ENCODE measurements at regions not wholly inside any gene's neighbourhood (a gene's known extent, or its start where the extent isn't known, plus 50 kb on each side); places are given as distances from the start of the nearest gene placed in this dataset.
A peak's percentile ranks its signal among the peaks of the same experiment; 100 is the strongest.

GRCh38 chr11:69351460-69351859, 57.5 kb downstream of the MYEOV start:
- Histone ChIP-seq H3K79me2 (ENCODE audit: insufficient read depth, low read length) (peaks cover 91% of the 10 kb centered on the region), H3K9ac (ENCODE audit: low read length) (peak overlapping the region; percentile 51), H3K4me1 (ENCODE audit: control insufficient read depth in 1 of 2, insufficient read depth in 2 of 2, low read length in 2 of 2) (peaks cover 37 to 77% of the 10 kb centered on the region in 2 experiments), H3K27me3 (ENCODE audit: insufficient read depth, low read length) (no peaks in the 10 kb centered on the region), H2AFZ (ENCODE audit: low read depth, low read length, poor library complexity, severe bottlenecking) (no peak overlapping the region), H3K4me3 (replicated peaks in 1 of 2; ENCODE audit: low read depth in 1 of 2, low read length in 2 of 2) (peak overlapping the region in 1 of 2 experiments; percentile 40; a peak in 2 of 4 replicates), H3K36me3 (ENCODE audit: control insufficient read depth in 1 of 2, insufficient read depth in 2 of 2, low read length in 2 of 2) (peaks cover 0 to 9% of the 10 kb centered on the region in 2 experiments; a peak in 2 of 4 replicates), H4K20me1 (ENCODE audit: insufficient read depth) (no peaks in the 10 kb centered on the region; the same call in 1 of the 2 replicates), H3K4me2 (ENCODE audit: low read length) (peak overlapping the region; percentile 76), H3K9me3 (ENCODE audit: control insufficient read depth in 1 of 2, insufficient read depth in 1 of 2, low read depth in 1 of 2, low read length in 2 of 2) (peaks cover 0 to 6% of the 10 kb centered on the region in 2 experiments; a peak in 2 of 4 replicates), H3K9me2 (ENCODE audit: insufficient read depth) (no peaks in the 10 kb centered on the region), H3K27ac (ENCODE audit: low read depth, low read length) (peak overlapping the region; percentile 58; the same call in 1 of the 2 replicates)
- ChIA-PET RAD21 (ENCODE audit: low non-redundant PET in 1 of 2, low total read pairs in 2 of 2, uncharacterized antibody in 2 of 2, unreplicated experiment in 2 of 2) (no interaction called here), CTCF (no interaction called here), POLR2A (no interaction called here)
- BruUV-seq (replicated peaks) = TSS peak; percentile 9
- no peak for TF ChIP-seq CEBPB (IDR thresholded peaks at IDR 0.05; ENCODE audit: low read depth)
- peak; percentile 30; the same call in 1 of the 2 replicates for TF ChIP-seq JUND (IDR thresholded peaks at IDR 0.05)
- TF ChIP-seq SP1 (IDR thresholded peaks at IDR 0.05; ENCODE audit: low read depth) = peak; percentile 40; the same call in 1 of the 2 replicates
- TF ChIP-seq CBX3 (IDR thresholded peaks at IDR 0.05; ENCODE audit: low read depth) = no peak
- TF ChIP-seq ELF1 (IDR thresholded peaks at IDR 0.05; ENCODE audit: borderline replicate concordance, low read depth) = no peak
- TF ChIP-seq FOSL1 (IDR thresholded peaks at IDR 0.05; ENCODE audit: low read depth) = peak; percentile 68; the same call in 1 of the 2 replicates
- intact Hi-C loops (cut with micrococcal nuclease) = no loop called here
- DNase-seq (ENCODE audit: low read depth, low spot score) (no peak), ATAC-seq (peak; percentile 23; the same call in 1 of the 2 replicates)

DNA sequence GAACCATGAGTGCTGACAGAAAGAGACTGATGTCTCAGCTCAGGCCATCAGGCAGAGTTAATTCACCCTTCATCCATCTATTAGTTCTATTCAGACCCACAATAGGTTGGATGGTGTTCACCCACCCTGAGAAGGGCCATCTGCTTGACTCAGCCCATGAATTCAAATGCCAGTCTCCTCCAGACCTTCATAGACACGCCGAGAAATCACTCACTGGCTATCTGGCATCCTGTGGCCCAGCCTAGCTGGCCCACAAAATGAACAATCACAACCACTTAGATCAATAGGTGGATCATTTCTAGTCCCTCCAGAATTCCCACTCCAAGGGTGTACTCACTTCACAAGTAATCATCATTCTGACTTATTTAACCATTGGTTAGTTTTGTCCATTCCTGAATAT, 58.2 kb downstream of the MYEOV start:
- POLR2A ChIA-PET = no interaction called here
- H4K20me1 ChIP-seq (ENCODE audit: insufficient read depth) = no peaks in the 10 kb centered on the region; the same call in 1 of the 2 replicates
- RAD21 ChIA-PET (ENCODE audit: low non-redundant PET in 1 of 2, low total read pairs in 2 of 2, uncharacterized antibody in 2 of 2, unreplicated experiment in 2 of 2) = no interaction called here
- peak overlapping the region; percentile 51 for H3K9ac ChIP-seq (ENCODE audit: low read length)
- H3K27me3 ChIP-seq (ENCODE audit: insufficient read depth, low read length) = no peaks in the 10 kb centered on the region
- H3K4me3 ChIP-seq (replicated peaks in 1 of 2; ENCODE audit: low read depth in 1 of 2, low read length in 2 of 2) = peak overlapping the region in 1 of 2 experiments; percentile 40; a peak in 2 of 4 replicates
- H3K36me3 ChIP-seq (ENCODE audit: control insufficient read depth in 1 of 2, insufficient read depth in 2 of 2, low read length in 2 of 2) = peaks cover 0 to 6% of the 10 kb centered on the region in 2 experiments; a peak in 1 of 4 replicates
- H3K4me1 ChIP-seq (ENCODE audit: control insufficient read depth in 1 of 2, insufficient read depth in 2 of 2, low read length in 2 of 2) = peaks cover 37 to 77% of the 10 kb centered on the region in 2 experiments
- no TSS peak for BruUV-seq (replicated peaks)
- TF ChIP-seq ZFX (IDR thresholded peaks at IDR 0.05) = no peak
- TF ChIP-seq RAD21 (IDR thresholded peaks at IDR 0.05; ENCODE audit: low read depth) = no peak
- no peak for TF ChIP-seq SIN3A (IDR thresholded peaks at IDR 0.05; ENCODE audit: low read depth)
- TF ChIP-seq SP1 (IDR thresholded peaks at IDR 0.05; ENCODE audit: low read depth) = no peak
- TF ChIP-seq EZH2phosphoT487 (IDR thresholded peaks at IDR 0.05; ENCODE audit: borderline replicate concordance) = no peak
- no peak for TF ChIP-seq SRF (IDR thresholded peaks at IDR 0.05; ENCODE audit: low read depth)
- TF ChIP-seq CBX3 (IDR thresholded peaks at IDR 0.05; ENCODE audit: low read depth) = no peak
- no peak for TF ChIP-seq ELF1 (IDR thresholded peaks at IDR 0.05; ENCODE audit: borderline replicate concordance, low read depth)
- TF ChIP-seq EZH2 (IDR thresholded peaks at IDR 0.05) = no peak
- H3K4me2 ChIP-seq (ENCODE audit: low read length) = peak overlapping the region; percentile 76
- H3K79me2 ChIP-seq (ENCODE audit: insufficient read depth, low read length) = peaks cover 88% of the 10 kb centered on the region
- H3K27ac ChIP-seq (ENCODE audit: low read depth, low read length) = peak overlapping the region; percentile 58
- H3K9me2 ChIP-seq (ENCODE audit: insufficient read depth) = no peaks in the 10 kb centered on the region
- DNase-seq (ENCODE audit: low read depth, low spot score) = no peak
- intact Hi-C loops (cut with micrococcal nuclease) = no loop called here
- H3K9me3 ChIP-seq (ENCODE audit: control insufficient read depth in 1 of 2, insufficient read depth in 1 of 2, low read depth in 1 of 2, low read length in 2 of 2) = peaks cover 0 to 6% of the 10 kb centered on the region in 2 experiments; a peak in 2 of 4 replicates
- H2AFZ ChIP-seq (ENCODE audit: low read depth, low read length, poor library complexity, severe bottlenecking) = no peak overlapping the region
- ATAC-seq = peak; percentile 41
- CTCF ChIA-PET = no interaction called here
